ENCODE measurements at regions not wholly inside any gene's neighbourhood (a gene's known extent, or its start where the extent isn't known, plus 50 kb on each side); places are given as distances from the start of the nearest gene placed in this dataset.
"Not testable (repeated sequence)": the region's sequence is repeated elsewhere in the genome, so short reads cannot be mapped to it uniquely, and the experiment has no call there.

- DNase-seq, result no peak
- in situ Hi-C loops (cut with MboI; ENCODE audit: low pct_unique_long_range_greater_than_20kb, low sequenced_read_pairs), result no loop called here
Observed at GRCh38 chr6:69623357-69623756, 173.5 kb downstream of the LMBRD1 start.

GRCh38 chr6:69622924-69623323, 173.9 kb downstream of the LMBRD1 start:
- DNase-seq, result no peak
- in situ Hi-C loops (cut with MboI; ENCODE audit: low pct_unique_long_range_greater_than_20kb, low sequenced_read_pairs), result no loop called here

- in situ Hi-C loops (cut with MboI; ENCODE audit: low pct_unique_long_range_greater_than_20kb, low sequenced_read_pairs), result no loop called here
Observed at GRCh38 chr6:69622230-69622629, 174.6 kb downstream of the LMBRD1 start.

GRCh38 chr6:69617163-69617562, 179.6 kb downstream of the LMBRD1 start:
- no peak for DNase-seq
- in situ Hi-C loops (cut with MboI; ENCODE audit: low pct_unique_long_range_greater_than_20kb, low sequenced_read_pairs), result no loop called here

More at GRCh38 chr6:69622230-69622629, 174.6 kb downstream of the LMBRD1 start:
- DNase-seq, result no peak

- in situ Hi-C loops (cut with MboI; ENCODE audit: low pct_unique_long_range_greater_than_20kb, low sequenced_read_pairs), result no loop called here
- DNase-seq, result no peak
Observed at GRCh38 chr6:69609836-69610472, 186.9 kb downstream of the LMBRD1 start.

GRCh38 chr6:69601132-69601531, 195.7 kb downstream of the LMBRD1 start:
- in situ Hi-C loops (cut with MboI; ENCODE audit: low pct_unique_long_range_greater_than_20kb, low sequenced_read_pairs), result no loop called here
- no peak for DNase-seq

- in situ Hi-C loops (cut with MboI; ENCODE audit: low pct_unique_long_range_greater_than_20kb, low sequenced_read_pairs), result no loop called here
- no peak for DNase-seq
Observed at GRCh38 chr6:69594405-69594804, 202.4 kb downstream of the LMBRD1 start.

GRCh38 chr6:69593706-69594105, 203.1 kb downstream of the LMBRD1 start:
- DNase-seq, result no peak
- in situ Hi-C loops (cut with MboI; ENCODE audit: low pct_unique_long_range_greater_than_20kb, low sequenced_read_pairs), result no loop called here

GRCh38 chr6:69589626-69590025, 207.2 kb downstream of the LMBRD1 start:
- in situ Hi-C loops (cut with MboI; ENCODE audit: low pct_unique_long_range_greater_than_20kb, low sequenced_read_pairs), result no loop called here
- no peak for DNase-seq

GRCh38 chr6:69584913-69585729, 211.7 kb downstream of the LMBRD1 start:
- in situ Hi-C loops (cut with MboI; ENCODE audit: low pct_unique_long_range_greater_than_20kb, low sequenced_read_pairs), result no loop called here
- peak; percentile 72 for DNase-seq

GRCh38 chr6:69584536-69584912, 212.3 kb downstream of the LMBRD1 start:
- in situ Hi-C loops (cut with MboI; ENCODE audit: low pct_unique_long_range_greater_than_20kb, low sequenced_read_pairs), result no loop called here

GRCh38 chr6:69581581-69581980, 215.2 kb downstream of the LMBRD1 start:
- no peak for DNase-seq
- in situ Hi-C loops (cut with MboI; ENCODE audit: low pct_unique_long_range_greater_than_20kb, low sequenced_read_pairs), result no loop called here

More at GRCh38 chr6:69584536-69584912, 212.3 kb downstream of the LMBRD1 start:
- no peak for DNase-seq

GRCh38 chr6:69580706-69581105, 216.1 kb downstream of the LMBRD1 start:
- in situ Hi-C loops (cut with MboI; ENCODE audit: low pct_unique_long_range_greater_than_20kb, low sequenced_read_pairs), result no loop called here
- no peak for DNase-seq

- in situ Hi-C loops (cut with MboI; ENCODE audit: low pct_unique_long_range_greater_than_20kb, low sequenced_read_pairs), result no loop called here
- no peak for DNase-seq
Observed at GRCh38 chr6:69578361-69578890, 218.4 kb downstream of the LMBRD1 start.

- DNase-seq, result no peak
- in situ Hi-C loops (cut with MboI; ENCODE audit: low pct_unique_long_range_greater_than_20kb, low sequenced_read_pairs), result no loop called here
Observed at GRCh38 chr6:69571234-69571633, 225.6 kb downstream of the LMBRD1 start.

- in situ Hi-C loops (cut with MboI; ENCODE audit: low pct_unique_long_range_greater_than_20kb, low sequenced_read_pairs), result no loop called here
Observed at GRCh38 chr6:69570106-69570505, 226.7 kb downstream of the LMBRD1 start.

GRCh38 chr6:69560597-69560996, 236.2 kb downstream of the LMBRD1 start:
- DNase-seq; in situ Hi-C loops (cut with MboI; ENCODE audit: low pct_unique_long_range_greater_than_20kb, low sequenced_read_pairs): not testable (repeated sequence)

More at GRCh38 chr6:69570106-69570505, 226.7 kb downstream of the LMBRD1 start:
- DNase-seq, result no peak

GRCh38 chr6:69555088-69555638, 241.6 kb downstream of the LMBRD1 start:
- no peak for DNase-seq
- in situ Hi-C loops (cut with MboI; ENCODE audit: low pct_unique_long_range_greater_than_20kb, low sequenced_read_pairs), result no loop called here

GRCh38 chr6:69542494-69542893, 254.3 kb downstream of the LMBRD1 start:
- no peak for DNase-seq
- in situ Hi-C loops (cut with MboI; ENCODE audit: low pct_unique_long_range_greater_than_20kb, low sequenced_read_pairs), result no loop called here

GRCh38 chr6:69527921-69528476, 268.8 kb downstream of the LMBRD1 start:
- in situ Hi-C loops (cut with MboI; ENCODE audit: low pct_unique_long_range_greater_than_20kb, low sequenced_read_pairs), result no loop called here
- no peak for DNase-seq
